ENCODE measurements at regions not wholly inside any gene's neighbourhood (a gene's known extent, or its start where the extent isn't known, plus 50 kb on each side); places are given as distances from the start of the nearest gene placed in this dataset.

DNA sequence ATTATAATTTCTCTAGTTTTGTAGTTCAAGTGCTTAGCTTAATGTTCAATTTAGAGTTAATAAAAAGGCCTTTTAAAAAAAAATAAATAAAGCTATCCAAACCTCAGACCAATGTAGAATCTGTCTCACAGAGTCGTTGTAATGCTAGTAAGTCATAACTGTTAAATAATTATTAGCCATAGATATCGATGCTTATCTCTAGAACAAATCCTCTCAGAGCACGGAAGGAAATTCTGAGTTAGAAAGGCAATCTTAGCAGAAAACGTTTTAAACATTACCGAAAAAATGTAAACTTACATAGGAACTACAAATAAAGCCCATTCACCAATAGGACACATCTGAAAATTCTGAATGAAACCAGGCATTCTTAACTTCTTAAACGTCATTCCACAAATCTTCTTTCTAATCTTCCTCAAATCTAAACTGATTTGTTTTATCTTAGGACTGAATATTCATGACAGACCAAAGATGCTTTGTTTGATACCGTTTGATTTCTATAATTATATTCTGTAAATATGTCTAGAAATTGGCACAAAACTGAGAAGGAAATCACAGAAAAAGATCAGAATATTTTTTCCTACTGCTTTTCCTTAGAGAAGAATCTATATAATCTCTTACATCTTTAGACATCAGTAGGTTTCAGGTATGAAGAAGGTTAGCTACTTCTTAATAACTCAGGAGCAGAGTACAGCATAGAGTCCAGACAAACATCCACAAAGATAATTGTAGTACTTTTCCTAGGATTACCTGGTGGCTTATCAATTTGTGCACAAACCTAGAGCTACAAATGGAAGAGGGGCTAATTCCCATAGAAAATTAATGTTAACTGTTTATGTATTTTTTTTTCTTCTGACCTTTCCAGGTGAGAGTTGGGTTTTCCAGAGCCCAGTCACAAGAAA is 140.7 kb downstream of the BTC start:
- TF ChIP-seq KAT7 (CRISPR knock-in tag; IDR thresholded peaks at IDR 0.05; ENCODE audit: borderline replicate concordance) = no peak
- no peak for TF ChIP-seq PRRX2 (CRISPR knock-in tag; IDR thresholded peaks at IDR 0.05)
- no peak for TF ChIP-seq TEAD4 (CRISPR knock-in tag; IDR thresholded peaks at IDR 0.05)
- TF ChIP-seq NR1H2 (CRISPR knock-in tag; IDR thresholded peaks at IDR 0.05) = no peak
- TF ChIP-seq NFATC4 (CRISPR knock-in tag; IDR thresholded peaks at IDR 0.05) = no peak
- TF ChIP-seq, protein P1, sequence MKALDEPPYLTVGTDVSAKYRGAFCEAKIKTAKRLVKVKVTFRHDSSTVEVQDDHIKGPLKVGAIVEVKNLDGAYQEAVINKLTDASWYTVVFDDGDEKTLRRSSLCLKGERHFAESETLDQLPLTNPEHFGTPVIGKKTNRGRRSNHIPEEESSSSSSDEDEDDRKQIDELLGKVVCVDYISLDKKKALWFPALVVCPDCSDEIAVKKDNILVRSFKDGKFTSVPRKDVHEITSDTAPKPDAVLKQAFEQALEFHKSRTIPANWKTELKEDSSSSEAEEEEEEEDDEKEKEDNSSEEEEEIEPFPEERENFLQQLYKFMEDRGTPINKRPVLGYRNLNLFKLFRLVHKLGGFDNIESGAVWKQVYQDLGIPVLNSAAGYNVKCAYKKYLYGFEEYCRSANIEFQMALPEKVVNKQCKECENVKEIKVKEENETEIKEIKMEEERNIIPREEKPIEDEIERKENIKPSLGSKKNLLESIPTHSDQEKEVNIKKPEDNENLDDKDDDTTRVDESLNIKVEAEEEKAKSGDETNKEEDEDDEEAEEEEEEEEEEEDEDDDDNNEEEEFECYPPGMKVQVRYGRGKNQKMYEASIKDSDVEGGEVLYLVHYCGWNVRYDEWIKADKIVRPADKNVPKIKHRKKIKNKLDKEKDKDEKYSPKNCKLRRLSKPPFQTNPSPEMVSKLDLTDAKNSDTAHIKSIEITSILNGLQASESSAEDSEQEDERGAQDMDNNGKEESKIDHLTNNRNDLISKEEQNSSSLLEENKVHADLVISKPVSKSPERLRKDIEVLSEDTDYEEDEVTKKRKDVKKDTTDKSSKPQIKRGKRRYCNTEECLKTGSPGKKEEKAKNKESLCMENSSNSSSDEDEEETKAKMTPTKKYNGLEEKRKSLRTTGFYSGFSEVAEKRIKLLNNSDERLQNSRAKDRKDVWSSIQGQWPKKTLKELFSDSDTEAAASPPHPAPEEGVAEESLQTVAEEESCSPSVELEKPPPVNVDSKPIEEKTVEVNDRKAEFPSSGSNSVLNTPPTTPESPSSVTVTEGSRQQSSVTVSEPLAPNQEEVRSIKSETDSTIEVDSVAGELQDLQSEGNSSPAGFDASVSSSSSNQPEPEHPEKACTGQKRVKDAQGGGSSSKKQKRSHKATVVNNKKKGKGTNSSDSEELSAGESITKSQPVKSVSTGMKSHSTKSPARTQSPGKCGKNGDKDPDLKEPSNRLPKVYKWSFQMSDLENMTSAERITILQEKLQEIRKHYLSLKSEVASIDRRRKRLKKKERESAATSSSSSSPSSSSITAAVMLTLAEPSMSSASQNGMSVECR (CRISPR knock-in tag; IDR thresholded peaks at IDR 0.05; ENCODE audit: borderline replicate concordance) = no peak
- TF ChIP-seq, protein P2, sequence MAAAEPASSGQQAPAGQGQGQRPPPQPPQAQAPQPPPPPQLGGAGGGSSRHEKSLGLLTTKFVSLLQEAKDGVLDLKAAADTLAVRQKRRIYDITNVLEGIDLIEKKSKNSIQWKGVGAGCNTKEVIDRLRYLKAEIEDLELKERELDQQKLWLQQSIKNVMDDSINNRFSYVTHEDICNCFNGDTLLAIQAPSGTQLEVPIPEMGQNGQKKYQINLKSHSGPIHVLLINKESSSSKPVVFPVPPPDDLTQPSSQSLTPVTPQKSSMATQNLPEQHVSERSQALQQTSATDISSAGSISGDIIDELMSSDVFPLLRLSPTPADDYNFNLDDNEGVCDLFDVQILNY (CRISPR knock-in tag; IDR thresholded peaks at IDR 0.05) = no peak
- no peak for TF ChIP-seq ZBTB21 (CRISPR knock-in tag; IDR thresholded peaks at IDR 0.05; ENCODE audit: borderline replicate concordance)
- TF ChIP-seq FOXK1 (CRISPR knock-in tag; IDR thresholded peaks at IDR 0.05) = no peak
- TF ChIP-seq ZNF317 (CRISPR knock-in tag; IDR thresholded peaks at IDR 0.05; ENCODE audit: borderline replicate concordance, low read depth) = no peak
- TF ChIP-seq CBFB (CRISPR knock-in tag; IDR thresholded peaks at IDR 0.05; ENCODE audit: low read depth) = no peak
- no peak for TF ChIP-seq ZNF263 (CRISPR knock-in tag; IDR thresholded peaks at IDR 0.05; ENCODE audit: low read depth)
- TF ChIP-seq MYBL2 (CRISPR knock-in tag; IDR thresholded peaks at IDR 0.05) = no peak
- TF ChIP-seq ATF1 (CRISPR knock-in tag; IDR thresholded peaks at IDR 0.05) = no peak
- TF ChIP-seq OVOL2 (CRISPR knock-in tag; IDR thresholded peaks at IDR 0.05; ENCODE audit: borderline replicate concordance) = no peak
- TF ChIP-seq CREB1 (CRISPR knock-in tag; IDR thresholded peaks at IDR 0.05) = no peak
- TF ChIP-seq, protein P3, sequence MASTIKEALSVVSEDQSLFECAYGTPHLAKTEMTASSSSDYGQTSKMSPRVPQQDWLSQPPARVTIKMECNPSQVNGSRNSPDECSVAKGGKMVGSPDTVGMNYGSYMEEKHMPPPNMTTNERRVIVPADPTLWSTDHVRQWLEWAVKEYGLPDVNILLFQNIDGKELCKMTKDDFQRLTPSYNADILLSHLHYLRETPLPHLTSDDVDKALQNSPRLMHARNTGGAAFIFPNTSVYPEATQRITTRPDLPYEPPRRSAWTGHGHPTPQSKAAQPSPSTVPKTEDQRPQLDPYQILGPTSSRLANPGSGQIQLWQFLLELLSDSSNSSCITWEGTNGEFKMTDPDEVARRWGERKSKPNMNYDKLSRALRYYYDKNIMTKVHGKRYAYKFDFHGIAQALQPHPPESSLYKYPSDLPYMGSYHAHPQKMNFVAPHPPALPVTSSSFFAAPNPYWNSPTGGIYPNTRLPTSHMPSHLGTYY (CRISPR knock-in tag; IDR thresholded peaks at IDR 0.05) = no peak
- TF ChIP-seq, protein P4, sequence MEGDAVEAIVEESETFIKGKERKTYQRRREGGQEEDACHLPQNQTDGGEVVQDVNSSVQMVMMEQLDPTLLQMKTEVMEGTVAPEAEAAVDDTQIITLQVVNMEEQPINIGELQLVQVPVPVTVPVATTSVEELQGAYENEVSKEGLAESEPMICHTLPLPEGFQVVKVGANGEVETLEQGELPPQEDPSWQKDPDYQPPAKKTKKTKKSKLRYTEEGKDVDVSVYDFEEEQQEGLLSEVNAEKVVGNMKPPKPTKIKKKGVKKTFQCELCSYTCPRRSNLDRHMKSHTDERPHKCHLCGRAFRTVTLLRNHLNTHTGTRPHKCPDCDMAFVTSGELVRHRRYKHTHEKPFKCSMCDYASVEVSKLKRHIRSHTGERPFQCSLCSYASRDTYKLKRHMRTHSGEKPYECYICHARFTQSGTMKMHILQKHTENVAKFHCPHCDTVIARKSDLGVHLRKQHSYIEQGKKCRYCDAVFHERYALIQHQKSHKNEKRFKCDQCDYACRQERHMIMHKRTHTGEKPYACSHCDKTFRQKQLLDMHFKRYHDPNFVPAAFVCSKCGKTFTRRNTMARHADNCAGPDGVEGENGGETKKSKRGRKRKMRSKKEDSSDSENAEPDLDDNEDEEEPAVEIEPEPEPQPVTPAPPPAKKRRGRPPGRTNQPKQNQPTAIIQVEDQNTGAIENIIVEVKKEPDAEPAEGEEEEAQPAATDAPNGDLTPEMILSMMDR (IDR thresholded peaks at IDR 0.05) = no peak
- TF ChIP-seq, protein P5, sequence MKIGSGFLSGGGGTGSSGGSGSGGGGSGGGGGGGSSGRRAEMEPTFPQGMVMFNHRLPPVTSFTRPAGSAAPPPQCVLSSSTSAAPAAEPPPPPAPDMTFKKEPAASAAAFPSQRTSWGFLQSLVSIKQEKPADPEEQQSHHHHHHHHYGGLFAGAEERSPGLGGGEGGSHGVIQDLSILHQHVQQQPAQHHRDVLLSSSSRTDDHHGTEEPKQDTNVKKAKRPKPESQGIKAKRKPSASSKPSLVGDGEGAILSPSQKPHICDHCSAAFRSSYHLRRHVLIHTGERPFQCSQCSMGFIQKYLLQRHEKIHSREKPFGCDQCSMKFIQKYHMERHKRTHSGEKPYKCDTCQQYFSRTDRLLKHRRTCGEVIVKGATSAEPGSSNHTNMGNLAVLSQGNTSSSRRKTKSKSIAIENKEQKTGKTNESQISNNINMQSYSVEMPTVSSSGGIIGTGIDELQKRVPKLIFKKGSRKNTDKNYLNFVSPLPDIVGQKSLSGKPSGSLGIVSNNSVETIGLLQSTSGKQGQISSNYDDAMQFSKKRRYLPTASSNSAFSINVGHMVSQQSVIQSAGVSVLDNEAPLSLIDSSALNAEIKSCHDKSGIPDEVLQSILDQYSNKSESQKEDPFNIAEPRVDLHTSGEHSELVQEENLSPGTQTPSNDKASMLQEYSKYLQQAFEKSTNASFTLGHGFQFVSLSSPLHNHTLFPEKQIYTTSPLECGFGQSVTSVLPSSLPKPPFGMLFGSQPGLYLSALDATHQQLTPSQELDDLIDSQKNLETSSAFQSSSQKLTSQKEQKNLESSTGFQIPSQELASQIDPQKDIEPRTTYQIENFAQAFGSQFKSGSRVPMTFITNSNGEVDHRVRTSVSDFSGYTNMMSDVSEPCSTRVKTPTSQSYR (CRISPR knock-in tag; IDR thresholded peaks at IDR 0.05) = no peak
- H3K27ac Mint-ChIP-seq = no peak overlapping the region
- no peaks in the 10 kb centered on the region for H3K36me3 Mint-ChIP-seq
- peaks cover 20% of the 10 kb centered on the region for H3K4me1 Mint-ChIP-seq
- DNase-seq (ENCODE audit: low spot score) = no peak
- no peaks in the 10 kb centered on the region for H3K9me3 Mint-ChIP-seq
- no peak overlapping the region for H3K4me3 Mint-ChIP-seq
- no peaks in the 10 kb centered on the region for H3K27me3 Mint-ChIP-seq (ENCODE audit: low read depth)
- ChIA-PET CTCF (no interaction called here), POLR2A (no interaction called here)
- no peak for ATAC-seq
